HG03095 (cell line): ENCODE measurements at regions not wholly inside any gene's neighbourhood (a gene's known extent, or its start where the extent isn't known, plus 50 kb on each side); places are given as distances from the start of the nearest gene placed in this dataset.
"Not testable (repeated sequence)": the region's sequence is repeated elsewhere in the genome, so short reads cannot be mapped to it uniquely, and the experiment has no call there.

Experiments
- ATAC-seq: cut with Tn5 transposase; IDR thresholded peaks from one replicate; pipeline ENCODE4 v1.9.1; 2021; ENCODE audit warnings: moderate library complexity; ENCODE audit not compliant: unreplicated experiment

- not testable (repeated sequence) for ATAC-seq
Observed at GRCh38 chr7:15054304-15054703, 151.8 kb upstream of the DGKB start.

- no peak for ATAC-seq
Observed at GRCh38 chr7:15049157-15049556, 146.6 kb upstream of the DGKB start.

GRCh38 chr7:15046861-15047260 is 144.3 kb upstream of the DGKB start:
- no peak for ATAC-seq

GRCh38 chr7:15043931-15044330 is 141.4 kb upstream of the DGKB start:
- no peak for ATAC-seq

- ATAC-seq = no peak
Observed at GRCh38 chr7:15042285-15043065, 139.9 kb upstream of the DGKB start.

- ATAC-seq = no peak
Observed at GRCh38 chr7:15041226-15041625, 138.7 kb upstream of the DGKB start.

- ATAC-seq = no peak
Observed at GRCh38 chr7:15035814-15036213, 133.3 kb upstream of the DGKB start.

GRCh38 chr7:15033039-15033438 is 130.5 kb upstream of the DGKB start:
- ATAC-seq = no peak

- ATAC-seq = no peak
Observed at GRCh38 chr7:15018981-15019380, 116.4 kb upstream of the DGKB start.

- no peak for ATAC-seq
Observed at GRCh38 chr7:15016766-15017165, 114.2 kb upstream of the DGKB start.

- ATAC-seq = no peak
Observed at GRCh38 chr7:15016315-15016667, 113.7 kb upstream of the DGKB start.

GRCh38 chr7:15015545-15016314 is 113.2 kb upstream of the DGKB start:
- ATAC-seq = peak; percentile 78

- ATAC-seq = no peak
Observed at GRCh38 chr7:15012135-15012534, 109.6 kb upstream of the DGKB start.

- no peak for ATAC-seq
Observed at GRCh38 chr7:15011289-15011688, 108.7 kb upstream of the DGKB start.

- ATAC-seq = no peak
Observed at GRCh38 chr7:15007507-15007906, 105.0 kb upstream of the DGKB start.

- ATAC-seq = no peak
Observed at GRCh38 chr7:15005672-15006071, 103.1 kb upstream of the DGKB start.

GRCh38 chr7:15000157-15000556 is 97.6 kb upstream of the DGKB start:
- ATAC-seq = no peak

GRCh38 chr7:14999331-14999730 is 96.8 kb upstream of the DGKB start:
- ATAC-seq = no peak

GRCh38 chr7:14995774-14996173 is 93.2 kb upstream of the DGKB start:
- ATAC-seq = no peak

GRCh38 chr7:14988941-14989340 is 86.4 kb upstream of the DGKB start:
- ATAC-seq = no peak

- ATAC-seq = no peak
Observed at GRCh38 chr7:14978687-14979086, 76.1 kb upstream of the DGKB start.

- no peak for ATAC-seq
Observed at GRCh38 chr7:14974688-14975087, 72.1 kb upstream of the DGKB start.
